Caco-2 (cell line): ENCODE measurements at regions not wholly inside any gene's neighbourhood (a gene's known extent, or its start where the extent isn't known, plus 50 kb on each side); places are given as distances from the start of the nearest gene placed in this dataset.

Source experiments
- BruUV-seq: library from RNA; stranded (reverse); fragments of 400-500 nt; replicated peaks from 2 replicates; lab custom pipeline; 2021; lab: Mats Ljungman, UMichigan
- CTCF ChIA-PET: fragments of 300-600 bp; sonication (Branson Sonifier 250); formaldehyde crosslinking; loops from one replicate; lab custom pipeline; 2022; ENCODE audit warnings: antibody characterized with exemption; lab: Charles Lee
- POLR2A ChIA-PET: fragments of 300-600 bp; sonication (Branson Sonifier 250); formaldehyde crosslinking; loops from one replicate; lab custom pipeline; 2022; ENCODE audit warnings: antibody characterized with exemption; lab: Charles Lee
- DNase-seq, 2 experiments: peaks; one replicate each; pipeline versions ENCODE4 v3.0.0 to v3.0.0-alpha.2; 2020 to 2022
- H3K27me3 ChIP-seq: replicated peaks from 2 replicates; pipeline ENCODE4 v1.6.0; 2011; ENCODE audit warnings: low read length; ENCODE audit not compliant: control insufficient read depth, insufficient read depth
- H3K36me3 ChIP-seq: 2 replicates; pipeline ENCODE4 v1.5.1; 2011; ENCODE audit warnings: low read length; ENCODE audit not compliant: control insufficient read depth, insufficient read depth
- H3K4me1 ChIP-seq: fragments of 250-450 bp; sonication (Bioruptor Pico); 2 replicates; pipeline ENCODE4 v1.5.1; 2020; ENCODE audit warnings: mild to moderate bottlenecking
- H3K4me3 ChIP-seq: 2 replicates; pipeline ENCODE4 v1.5.1; 2011; ENCODE audit warnings: low read depth, mild to moderate bottlenecking, control low read depth, low read length
- H3K9me3 ChIP-seq: fragments of 250-450 bp; sonication (Bioruptor Pico); 2 replicates; pipeline ENCODE4 v1.5.1; 2020; ENCODE audit warnings: mild to moderate bottlenecking, moderate library complexity
- H3K27ac Mint-ChIP-seq: one replicate; pipeline ENCODE4 v1.8.0; 2022; ENCODE audit warnings: mixed read lengths; ENCODE audit not compliant: unreplicated experiment
- H3K27me3 Mint-ChIP-seq: one replicate; pipeline ENCODE4 v1.8.0; 2022; ENCODE audit warnings: mixed read lengths; ENCODE audit not compliant: insufficient read depth, unreplicated experiment
- H3K36me3 Mint-ChIP-seq: one replicate; pipeline ENCODE4 v1.8.0; 2022; ENCODE audit warnings: mild to moderate bottlenecking, mixed read lengths; ENCODE audit not compliant: insufficient read depth, unreplicated experiment
- H3K4me1 Mint-ChIP-seq: one replicate; pipeline ENCODE4 v1.8.0; 2022; ENCODE audit warnings: low read depth, mixed read lengths; ENCODE audit not compliant: unreplicated experiment
- H3K4me3 Mint-ChIP-seq: one replicate; pipeline ENCODE4 v1.8.0; 2022; ENCODE audit warnings: mild to moderate bottlenecking, moderate library complexity, mixed read lengths; ENCODE audit not compliant: unreplicated experiment
- H3K9me3 Mint-ChIP-seq: one replicate; pipeline ENCODE4 v1.8.0; 2022; ENCODE audit warnings: mixed read lengths; ENCODE audit not compliant: unreplicated experiment
- CTCF ChIP-seq, 2 experiments: fragments of 200-600 bp in 1 of 2; IDR thresholded peaks; 1 replicate in 1 of 2; 2 replicates in 1 of 2; pipeline versions ENCODE4 v1.5.1 to v1.8.0; 2011 to 2022; ENCODE audit warnings: antibody characterized with exemption in 1 of 2, control low read depth in 1 of 2, inconsistent platforms in 1 of 2, low read depth in 1 of 2, low read length in 1 of 2, mild to moderate bottlenecking in 1 of 2, moderate library complexity in 1 of 2; ENCODE audit not compliant: insufficient read depth in 1 of 2, severe bottlenecking in 1 of 2, unreplicated experiment in 1 of 2
- intact Hi-C: fragments of 100-400 bp; cut with micrococcal nuclease; formaldehyde crosslinking; loops from one replicate; pipeline ENCODE4 v1.10.0; 2022; ENCODE audit not compliant: unreplicated experiment

DNA sequence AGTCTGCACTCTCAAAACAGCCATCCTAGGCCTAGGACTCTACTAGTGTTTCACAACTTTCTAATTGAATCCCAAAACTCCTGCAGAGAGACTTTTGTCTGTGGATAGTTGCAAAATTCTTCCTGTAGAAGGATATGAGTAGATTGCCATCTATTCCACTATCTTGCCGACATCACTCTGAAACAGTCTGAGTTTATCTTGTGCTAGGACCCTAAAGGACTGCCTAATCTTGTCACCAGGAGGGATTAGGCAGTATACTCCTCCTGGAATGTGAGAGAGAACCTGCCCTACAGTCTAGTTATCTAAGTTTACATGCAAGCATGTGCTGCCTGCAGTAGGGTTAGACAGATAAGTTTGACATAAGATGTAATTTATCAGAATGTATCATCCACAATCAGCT, 1646.6 kb upstream of the PCDH7 start:
- no peak for DNase-seq
- Mint-ChIP-seq H3K4me3 (no peak overlapping the region), H3K36me3 (no peaks in the 10 kb centered on the region), H3K27ac (no peak overlapping the region), H3K4me1 (no peaks in the 10 kb centered on the region), H3K27me3 (no peaks in the 10 kb centered on the region), H3K9me3 (no peaks in the 10 kb centered on the region)
- H3K36me3 ChIP-seq = no peaks in the 10 kb centered on the region
- no peaks in the 10 kb centered on the region for H3K4me1 ChIP-seq
- BruUV-seq = no TSS peak
- no peaks in the 10 kb centered on the region for H3K27me3 ChIP-seq
- TF ChIP-seq CTCF (IDR thresholded peaks at IDR 0.05; ENCODE audit: insufficient read depth in 1 of 2, low read depth in 1 of 2, low read length in 1 of 2, severe bottlenecking in 1 of 2, unreplicated experiment in 1 of 2) = no peak
- intact Hi-C loops = no loop called here
- no peak overlapping the region for H3K4me3 ChIP-seq
- H3K9me3 ChIP-seq = no peaks in the 10 kb centered on the region
- ChIA-PET CTCF (no interaction called here), POLR2A (no interaction called here)

- no peak overlapping the region for H3K27ac Mint-ChIP-seq
- no peaks in the 10 kb centered on the region for H3K4me1 ChIP-seq
- H3K27me3 ChIP-seq = no peaks in the 10 kb centered on the region
- no peaks in the 10 kb centered on the region for H3K27me3 Mint-ChIP-seq
- H3K4me3 Mint-ChIP-seq = no peak overlapping the region
- no peaks in the 10 kb centered on the region for H3K9me3 Mint-ChIP-seq
- no peak for DNase-seq
- H3K36me3 ChIP-seq = no peaks in the 10 kb centered on the region
- intact Hi-C loops = no loop called here
- H3K4me3 ChIP-seq = no peak overlapping the region
- no peaks in the 10 kb centered on the region for H3K4me1 Mint-ChIP-seq
- BruUV-seq = no TSS peak
- TF ChIP-seq CTCF (IDR thresholded peaks at IDR 0.05; ENCODE audit: insufficient read depth in 1 of 2, low read depth in 1 of 2, low read length in 1 of 2, severe bottlenecking in 1 of 2, unreplicated experiment in 1 of 2) = no peak
- no peaks in the 10 kb centered on the region for H3K9me3 ChIP-seq
- ChIA-PET CTCF (no interaction called here), POLR2A (no interaction called here)
- no peaks in the 10 kb centered on the region for H3K36me3 Mint-ChIP-seq
Measured at GRCh38 chr4:29075366-29075765, 1644.8 kb upstream of the PCDH7 start.

DNA sequence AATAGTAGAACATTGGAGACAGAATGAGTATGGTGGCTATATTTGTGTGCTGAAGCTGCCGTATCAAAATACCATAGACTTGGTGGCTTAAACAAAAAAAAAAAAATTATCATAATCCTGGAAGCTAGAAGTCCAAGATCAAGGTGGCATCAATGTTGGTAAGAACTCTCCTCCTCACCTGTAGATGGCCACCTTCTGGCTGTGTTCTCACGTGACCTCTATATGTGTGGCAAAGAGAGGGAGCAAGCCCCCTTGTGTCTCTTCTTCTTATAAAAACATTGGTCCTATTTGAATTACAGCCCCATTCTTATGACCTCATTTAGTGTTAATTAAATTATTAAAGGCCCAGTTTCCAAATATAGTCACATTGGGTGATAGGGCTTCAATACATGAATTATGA, 1640.9 kb upstream of the PCDH7 start:
- no peak for TF ChIP-seq CTCF (IDR thresholded peaks at IDR 0.05; ENCODE audit: insufficient read depth in 1 of 2, low read depth in 1 of 2, low read length in 1 of 2, severe bottlenecking in 1 of 2, unreplicated experiment in 1 of 2)
- no peaks in the 10 kb centered on the region for H3K4me1 Mint-ChIP-seq
- intact Hi-C loops = no loop called here
- H3K4me1 ChIP-seq = no peaks in the 10 kb centered on the region
- H3K27ac Mint-ChIP-seq = no peak overlapping the region
- H3K4me3 ChIP-seq = no peak overlapping the region
- H3K27me3 Mint-ChIP-seq = no peaks in the 10 kb centered on the region
- no peaks in the 10 kb centered on the region for H3K9me3 ChIP-seq
- DNase-seq = no peak
- no peaks in the 10 kb centered on the region for H3K36me3 ChIP-seq
- no peaks in the 10 kb centered on the region for H3K27me3 ChIP-seq
- CTCF ChIA-PET = no interaction called here
- no peaks in the 10 kb centered on the region for H3K9me3 Mint-ChIP-seq
- no peak overlapping the region for H3K4me3 Mint-ChIP-seq
- POLR2A ChIA-PET = no interaction called here
- no TSS peak for BruUV-seq
- H3K36me3 Mint-ChIP-seq = no peaks in the 10 kb centered on the region
